Adrenal gland (tissue), 9 donors: ENCODE measurements at regions not wholly inside any gene's neighbourhood (a gene's known extent, or its start where the extent isn't known, plus 50 kb on each side); places are given as distances from the start of the nearest gene placed in this dataset.
A peak's percentile ranks its signal among the peaks of the same experiment; 100 is the strongest.
"Not testable (repeated sequence)": the region's sequence is repeated elsewhere in the genome, so short reads cannot be mapped to it uniquely, and the experiment has no call there.

Experiments used
- DNase-seq, 7 donors: peaks; one replicate each; pipeline ENCODE4 v3.0.0-alpha.2; 2019 to 2020
- H3K27ac ChIP-seq, 5 donors: fragments of 200-600 bp; sonication (generic) in 4 of 5; 1 replicate in 3 of 5; 2 replicates in 2 of 5; pipeline versions ENCODE4 v1.5.1 to v1.8.0; 2016 to 2020; ENCODE audit warnings: mild to moderate bottlenecking in 1 of 5
- H3K27me3 ChIP-seq: fragments of 200-600 bp; 2 replicates; pipeline ENCODE4 v1.8.0; 2021
- H3K36me3 ChIP-seq, 2 donors: fragments of 200-600 bp; replicated peaks in 1 of 2; 1 replicate in 1 of 2; 2 replicates in 1 of 2; pipeline versions ENCODE4 v1.5.1 to v1.8.0; 2018 to 2022
- H3K4me1 ChIP-seq, 2 donors: fragments of 200-600 bp; replicated peaks in 1 of 2; 1 replicate in 1 of 2; 2 replicates in 1 of 2; pipeline versions ENCODE4 v1.5.1 to v1.8.0; 2018 to 2021
- H3K4me3 ChIP-seq, 4 donors: fragments of 200-600 bp; sonication (generic) in 3 of 4; one replicate each; pipeline ENCODE4 v1.5.1; 2016 to 2018
- H3K9me3 ChIP-seq, 3 donors: fragments of 200-600 bp; sonication (generic) in 1 of 3; replicated peaks in 1 of 3; 1 replicate in 2 of 3; 2 replicates in 1 of 3; pipeline versions ENCODE4 v1.5.1 to v1.8.0; 2016 to 2021
- POLR2A ChIP-seq, 2 donors: fragments of 450-650 bp; IDR thresholded peaks; one replicate each; pipeline ENCODE4 v1.6.1; 2017; ENCODE audit warnings: antibody characterized with exemption in 2 of 2, mild to moderate bottlenecking in 2 of 2, moderate library complexity in 1 of 2
- WGBS, 4 donors: extraction: QIAGEN DNeasy Blood & Tissue Kit in 2 of 4; methylation state at CpG; one replicate each; pipeline versions ENCODE4 v1.1.5 to v1.1.7; 2013 to 2017; 5-methylcytosine and 5-hydroxymethylcytosine counted together
- intact Hi-C, 2 donors: fragments of 100-400 bp; cut with DNase I; formaldehyde crosslinking; loops; one replicate each; pipeline versions ENCODE4 v1.14.1 to v1.15.0; 2022 to 2023
- TF ChIP-seq, protein P1 (sequence below), 6 experiments: fragments of 450-650 bp in 4 of 6; fragments of 200-600 bp in 2 of 6; sonication (generic) in 1 of 6; IDR thresholded peaks; 1 replicate in 5 of 6; 2 replicates in 1 of 6; pipeline versions ENCODE4 v1.5.1 to v1.8.0; 2016 to 2021; ENCODE audit warnings: antibody characterized with exemption in 6 of 6, mild to moderate bottlenecking in 2 of 6, moderate library complexity in 1 of 6
- donor health status: healthy with polysubstance abuse.
- donor health status: Bipolar disorder and iron deficiency.
- donor health status: DM: yes; HTN: yes; CAD: no.
- donor health status: DM: no; HTN: no; CAD: no.
- donor health status: DM: no; HTN: no; CAD: no.

DNA sequence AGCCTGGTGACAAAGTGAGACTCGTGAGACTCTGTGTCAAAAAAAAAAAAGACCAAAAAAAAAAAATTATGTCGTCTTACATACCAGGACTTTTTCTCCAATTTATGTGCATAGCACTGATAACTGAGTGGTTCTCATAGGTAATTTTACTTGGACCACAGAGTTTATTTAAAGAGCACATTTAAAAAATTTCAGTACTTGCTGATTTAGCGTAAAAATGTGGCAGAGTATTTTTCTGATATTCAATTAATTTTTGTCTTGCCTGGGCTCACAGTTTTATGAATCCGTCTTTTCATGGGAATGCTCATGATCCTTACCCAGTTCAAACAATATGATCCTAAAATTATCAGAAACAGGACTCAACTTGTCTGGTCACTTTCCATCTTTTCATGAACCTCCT, 151.0 kb upstream of the ZNF92 start:
- no peak overlapping the region for H3K27ac ChIP-seq
- DNase-seq: no peak
- 83 to 93% (median 87%) methylated on average over 4 of the region's 4 CpGs for WGBS, 4 donors
- TF ChIP-seq, protein P1, sequence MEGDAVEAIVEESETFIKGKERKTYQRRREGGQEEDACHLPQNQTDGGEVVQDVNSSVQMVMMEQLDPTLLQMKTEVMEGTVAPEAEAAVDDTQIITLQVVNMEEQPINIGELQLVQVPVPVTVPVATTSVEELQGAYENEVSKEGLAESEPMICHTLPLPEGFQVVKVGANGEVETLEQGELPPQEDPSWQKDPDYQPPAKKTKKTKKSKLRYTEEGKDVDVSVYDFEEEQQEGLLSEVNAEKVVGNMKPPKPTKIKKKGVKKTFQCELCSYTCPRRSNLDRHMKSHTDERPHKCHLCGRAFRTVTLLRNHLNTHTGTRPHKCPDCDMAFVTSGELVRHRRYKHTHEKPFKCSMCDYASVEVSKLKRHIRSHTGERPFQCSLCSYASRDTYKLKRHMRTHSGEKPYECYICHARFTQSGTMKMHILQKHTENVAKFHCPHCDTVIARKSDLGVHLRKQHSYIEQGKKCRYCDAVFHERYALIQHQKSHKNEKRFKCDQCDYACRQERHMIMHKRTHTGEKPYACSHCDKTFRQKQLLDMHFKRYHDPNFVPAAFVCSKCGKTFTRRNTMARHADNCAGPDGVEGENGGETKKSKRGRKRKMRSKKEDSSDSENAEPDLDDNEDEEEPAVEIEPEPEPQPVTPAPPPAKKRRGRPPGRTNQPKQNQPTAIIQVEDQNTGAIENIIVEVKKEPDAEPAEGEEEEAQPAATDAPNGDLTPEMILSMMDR (IDR thresholded peaks at IDR 0.05): no peak
- no peak for TF ChIP-seq POLR2A (IDR thresholded peaks at IDR 0.05)
- intact Hi-C loops: loop anchor here in 1 of 2 donors (5.0 kb wide), 1 partner anchor 85 kb away; no protein-coding TSS in a partner anchor
- H3K4me1 ChIP-seq: peaks cover 0 to 3% of the 10 kb centered on the region in 2 donors
- H3K36me3 ChIP-seq: no peaks in the 10 kb centered on the region
- H3K9me3 ChIP-seq: no peaks in the 10 kb centered on the region
- H3K4me3 ChIP-seq: no peak overlapping the region
- no peaks in the 10 kb centered on the region for H3K27me3 ChIP-seq

DNA sequence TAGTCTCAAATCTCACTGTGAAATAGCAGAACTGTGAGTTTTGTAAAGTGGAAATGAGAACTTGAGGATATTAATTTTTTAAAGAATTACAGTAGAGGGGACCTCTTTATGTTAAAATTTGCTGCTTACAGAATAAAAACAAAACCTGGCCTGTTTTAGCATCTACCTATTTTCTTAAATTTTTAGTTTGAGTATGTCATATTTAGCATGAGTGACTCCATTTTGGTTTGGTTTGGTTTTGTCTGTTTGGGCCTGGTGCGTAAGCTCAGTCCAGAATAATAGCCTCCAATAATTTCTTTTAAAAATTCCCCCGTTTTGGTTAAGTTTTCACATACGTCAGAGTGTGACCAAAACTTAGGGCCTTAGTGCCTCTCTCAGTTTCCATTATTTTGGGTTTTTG, 152.0 kb upstream of the ZNF92 start:
- no peaks in the 10 kb centered on the region for H3K36me3 ChIP-seq
- peaks cover 0 to 3% of the 10 kb centered on the region in 2 donors for H3K4me1 ChIP-seq
- H3K4me3 ChIP-seq: no peak overlapping the region
- H3K9me3 ChIP-seq: no peaks in the 10 kb centered on the region
- 84 to 94% (median 85%) methylated on average over 3 of the region's 3 CpGs for WGBS, 4 donors
- TF ChIP-seq, protein P1 (IDR thresholded peaks at IDR 0.05): no peak
- no peak for TF ChIP-seq POLR2A (IDR thresholded peaks at IDR 0.05)
- no peaks in the 10 kb centered on the region for H3K27me3 ChIP-seq
- H3K27ac ChIP-seq: no peak overlapping the region
- no peak for DNase-seq
- intact Hi-C loops: loop anchor here in 1 of 2 donors (5.0 kb wide), 1 partner anchor 86 kb away; no protein-coding TSS in a partner anchor

DNA sequence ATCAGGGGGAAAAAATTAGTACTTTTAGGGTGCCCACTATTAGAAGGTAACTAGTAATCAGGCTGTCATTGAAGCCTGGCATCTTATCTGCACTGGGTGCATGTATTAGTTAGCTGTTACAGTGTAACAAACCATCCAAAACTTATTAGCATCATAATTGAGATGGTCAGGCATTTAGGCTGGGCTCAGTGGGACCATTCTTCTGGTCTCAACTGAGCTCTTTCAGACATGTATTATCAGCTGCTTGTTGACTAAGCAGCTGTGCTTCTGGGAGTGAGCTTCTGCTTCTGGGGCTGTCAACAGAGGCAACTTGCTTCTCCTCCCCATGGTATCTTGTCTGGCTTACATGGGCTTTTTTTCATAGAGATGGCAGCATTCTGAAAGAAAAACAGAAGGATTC, 154.0 kb upstream of the ZNF92 start:
- H3K36me3 ChIP-seq: no peaks in the 10 kb centered on the region
- no peaks in the 10 kb centered on the region for H3K27me3 ChIP-seq
- TF ChIP-seq POLR2A (IDR thresholded peaks at IDR 0.05): no peak
- TF ChIP-seq, protein P1 (IDR thresholded peaks at IDR 0.05): no peak
- peaks cover 0 to 3% of the 10 kb centered on the region in 2 donors for H3K4me1 ChIP-seq
- H3K9me3 ChIP-seq: no peaks in the 10 kb centered on the region
- no peak overlapping the region for H3K4me3 ChIP-seq
- DNase-seq: no peak
- intact Hi-C loops: loop anchor here (5.0 kb wide), 1 partner anchor 88 kb away; no protein-coding TSS in a partner anchor
- no peak overlapping the region for H3K27ac ChIP-seq

DNA sequence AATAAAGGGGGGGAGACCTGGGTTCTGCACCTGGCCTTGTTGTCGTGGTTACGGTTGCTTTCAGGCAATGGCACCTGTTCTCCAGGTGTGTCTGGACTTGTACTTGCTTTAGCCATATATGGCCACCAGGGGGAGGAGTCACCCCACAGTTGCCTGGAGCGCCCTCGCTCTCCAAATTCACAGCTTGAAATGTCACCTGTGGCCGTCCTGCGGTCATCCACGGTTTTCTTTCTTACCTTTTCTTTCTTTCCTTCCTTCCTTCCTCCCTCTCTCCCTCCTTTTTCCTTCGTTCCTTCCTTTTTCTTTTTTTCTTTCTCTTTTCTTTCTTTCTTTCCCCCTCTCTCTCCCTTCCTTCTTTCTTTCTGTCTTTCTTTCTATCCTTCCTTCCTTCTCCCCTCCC, 157.2 kb upstream of the ZNF92 start:
- DNase-seq: peak; percentile 54 to 75 (median 62)
- WGBS, 4 donors: 4 to 16% (median 9%) methylated on average over 8 of the region's 8 CpGs
- H3K27me3 ChIP-seq: no peaks in the 10 kb centered on the region
- H3K36me3 ChIP-seq: no peaks in the 10 kb centered on the region
- H3K27ac ChIP-seq: no peak overlapping the region
- no peak overlapping the region for H3K4me3 ChIP-seq
- peaks cover 0 to 3% of the 10 kb centered on the region in 2 donors for H3K4me1 ChIP-seq
- TF ChIP-seq, protein P1 (IDR thresholded peaks at IDR 0.05): peak; percentile 63 to 70 (median 67)
- TF ChIP-seq POLR2A (IDR thresholded peaks at IDR 0.05): no peak
- no peaks in the 10 kb centered on the region for H3K9me3 ChIP-seq
- intact Hi-C loops: loop anchor here in 1 of 2 donors (5.0 kb wide), 1 partner anchor 91 kb away; no protein-coding TSS in a partner anchor

DNA sequence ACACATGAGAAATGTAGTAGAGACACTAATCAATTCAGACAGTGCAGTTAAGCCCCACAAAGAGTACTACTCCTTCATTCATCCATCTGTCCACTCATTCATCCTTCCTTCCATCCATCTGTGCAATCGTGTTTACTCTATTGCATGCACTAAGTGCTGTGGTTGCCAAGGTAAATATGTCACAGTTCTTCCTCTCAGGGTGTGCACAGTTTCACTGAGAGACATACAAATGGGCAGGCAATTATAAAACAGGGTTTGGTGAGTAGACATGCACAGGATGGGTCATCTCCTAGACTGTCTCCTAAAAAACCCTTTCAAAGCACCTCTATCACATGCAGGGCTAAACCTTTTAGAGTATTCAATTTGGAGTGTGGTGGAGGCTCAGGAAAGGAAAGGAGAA, 160.4 kb upstream of the ZNF92 start:
- H3K4me3 ChIP-seq, H3K4me1 ChIP-seq, H3K36me3 ChIP-seq, DNase-seq, intact Hi-C loops, H3K9me3 ChIP-seq, H3K27ac ChIP-seq, H3K27me3 ChIP-seq: not testable (repeated sequence)
- WGBS, 4 donors: 17 to 48% (median 33%) methylated on average over 1 of the region's 1 CpG

DNA sequence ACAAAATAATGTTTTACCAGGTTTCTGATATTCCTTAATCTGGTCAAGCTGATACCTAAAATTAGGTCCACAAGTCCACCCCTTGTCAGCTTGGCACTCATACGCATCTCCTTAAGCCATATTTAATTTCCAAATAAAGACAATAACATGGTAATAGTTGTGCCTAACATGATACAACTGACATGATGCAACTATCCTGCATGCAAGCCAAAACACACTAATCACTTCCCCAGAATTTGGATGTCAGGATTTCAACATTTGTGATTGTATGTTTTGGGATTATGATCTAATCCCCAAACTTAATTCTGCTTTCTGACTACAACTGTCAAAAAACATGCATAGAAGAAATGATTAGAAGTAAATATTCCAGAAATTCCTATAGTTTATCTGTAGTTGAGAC, 174.4 kb upstream of the ZNF92 start:
- H3K27me3 ChIP-seq, H3K4me3 ChIP-seq, H3K27ac ChIP-seq, H3K9me3 ChIP-seq, H3K36me3 ChIP-seq, intact Hi-C loops, DNase-seq, H3K4me1 ChIP-seq: not testable (repeated sequence)
- WGBS, 4 donors: 100% methylated on average over 1 of the region's 1 CpG; no CpG with 5 or more reads in 3 of the 4 donors

DNA sequence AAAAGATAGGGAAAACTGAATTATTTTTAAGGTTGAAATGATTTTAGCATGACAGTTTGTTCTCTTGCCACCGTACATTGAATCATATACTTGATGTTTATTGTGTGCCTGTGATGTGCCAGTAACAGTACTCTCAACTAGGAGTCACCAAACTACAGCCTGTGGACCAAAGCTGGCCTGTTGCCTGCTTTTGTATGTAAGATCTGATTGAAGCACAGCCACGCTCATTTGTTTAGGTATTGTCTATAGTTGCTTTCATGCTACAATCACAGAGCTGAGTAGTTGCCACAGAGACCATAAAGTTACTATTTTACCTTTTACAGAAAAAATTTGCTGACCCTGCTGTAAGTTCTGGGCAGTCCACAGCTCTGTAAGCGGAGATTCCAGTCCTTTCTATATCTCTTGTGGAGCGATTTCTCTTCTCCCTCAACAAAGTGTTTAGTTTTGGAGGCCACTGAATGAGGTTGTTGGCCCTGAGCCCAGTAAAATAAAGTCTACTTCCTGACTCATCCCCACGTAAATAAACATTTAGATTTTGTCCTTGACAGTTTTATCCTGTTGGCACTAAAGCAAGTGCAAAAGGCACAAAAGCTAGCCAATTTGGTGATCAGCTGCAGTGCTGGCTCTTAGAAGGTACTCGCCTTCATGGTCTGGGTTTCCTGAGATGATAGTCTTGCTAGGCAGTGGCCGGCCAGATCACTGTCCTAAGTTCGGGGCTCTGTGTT, 180.2 kb upstream of the ZNF92 start:
- H3K36me3 ChIP-seq, H3K9me3 ChIP-seq, H3K4me1 ChIP-seq, intact Hi-C loops, H3K4me3 ChIP-seq, H3K27ac ChIP-seq, H3K27me3 ChIP-seq: not testable (repeated sequence)
- WGBS, 4 donors: 22 to 52% (median 27%) methylated on average over 1 to 4 of the region's 8 CpGs
- peak in 5 of 7 donors; percentile 13 to 52 (median 28) for DNase-seq
